DMS53 (cell line): ENCODE measurements at regions not wholly inside any gene's neighbourhood (a gene's known extent, or its start where the extent isn't known, plus 50 kb on each side); places are given as distances from the start of the nearest gene placed in this dataset.
A peak's percentile ranks its signal among the peaks of the same experiment; 100 is the strongest.

Source experiments
- DNase-seq: peaks from one replicate; lab custom pipeline; 2025; lab: John Stamatoyannopoulos, UW

GRCh38 chr15:39347453-39347852 is 233.4 kb upstream of the THBS1 start:
- DNase-seq: no peak

- DNase-seq: no peak
Observed at GRCh38 chr15:39350785-39351184, 230.1 kb upstream of the THBS1 start.

GRCh38 chr15:39354189-39354588 is 226.7 kb upstream of the THBS1 start:
- DNase-seq: no peak

- DNase-seq: no peak
Observed at GRCh38 chr15:39357480-39358268, 223.2 kb upstream of the THBS1 start.

- DNase-seq: no peak
Observed at GRCh38 chr15:39358441-39359041, 222.3 kb upstream of the THBS1 start.

- DNase-seq: no peak
Observed at GRCh38 chr15:39359771-39360170, 221.1 kb upstream of the THBS1 start.

- DNase-seq: no peak
Observed at GRCh38 chr15:39360452-39360851, 220.4 kb upstream of the THBS1 start.

- DNase-seq: no peak
Observed at GRCh38 chr15:39361497-39361896, 219.4 kb upstream of the THBS1 start.

GRCh38 chr15:39362821-39363561 is 217.9 kb upstream of the THBS1 start:
- DNase-seq: no peak

- DNase-seq: peak; percentile 9
Observed at GRCh38 chr15:39363761-39364586, 216.9 kb upstream of the THBS1 start.

GRCh38 chr15:39364721-39365120 is 216.2 kb upstream of the THBS1 start:
- DNase-seq: no peak

- DNase-seq: no peak
Observed at GRCh38 chr15:39365161-39365560, 215.7 kb upstream of the THBS1 start.

GRCh38 chr15:39365873-39366272 is 215.0 kb upstream of the THBS1 start:
- no peak for DNase-seq

GRCh38 chr15:39367596-39367995 is 213.3 kb upstream of the THBS1 start:
- no peak for DNase-seq

GRCh38 chr15:39369768-39370167 is 211.1 kb upstream of the THBS1 start:
- DNase-seq: no peak

GRCh38 chr15:39376371-39376909 is 204.4 kb upstream of the THBS1 start:
- no peak for DNase-seq

GRCh38 chr15:39381517-39381916 is 199.4 kb upstream of the THBS1 start:
- no peak for DNase-seq

GRCh38 chr15:39388118-39388517 is 192.8 kb upstream of the THBS1 start:
- DNase-seq: no peak

GRCh38 chr15:39391230-39391629 is 189.6 kb upstream of the THBS1 start:
- DNase-seq: no peak

GRCh38 chr15:39392469-39393047 is 188.3 kb upstream of the THBS1 start:
- no peak for DNase-seq

- no peak for DNase-seq
Observed at GRCh38 chr15:39393575-39394335, 187.1 kb upstream of the THBS1 start.
